Activated CD4-positive, alpha-beta T cell treated with anti-CD3 and anti-CD28 coated beads for 36 hours (primary cell): ENCODE measurements at regions not wholly inside any gene's neighbourhood (a gene's known extent, or its start where the extent isn't known, plus 50 kb on each side); places are given as distances from the start of the nearest gene placed in this dataset.
"Not testable (repeated sequence)": the region's sequence is repeated elsewhere in the genome, so short reads cannot be mapped to it uniquely, and the experiment has no call there.

Experiments
- ATAC-seq: fragments of 200-7000 bp; cut with Tn5 transposase; one replicate; pipeline ENCODE4 v1.10.0; 2021; ENCODE audit warnings: mild to moderate bottlenecking, moderate library complexity
- CTCF ChIA-PET: fragments of 350-600 bp; sonication (Branson Sonifier 250); formaldehyde crosslinking; loops from one replicate; lab custom pipeline; 2021; ENCODE audit warnings: antibody characterized with exemption; lab: Charles Lee
- POLR2A ChIA-PET: fragments of 350-600 bp; sonication (Branson Sonifier 250); formaldehyde crosslinking; loops from one replicate; lab custom pipeline; 2021; ENCODE audit warnings: antibody characterized with exemption, inconsistent platforms; lab: Charles Lee
- DNase-seq: peaks from one replicate; pipeline ENCODE4 v3.0.0-alpha.2; 2020
- H3K27ac Mint-ChIP-seq: one replicate; pipeline ENCODE4 v1.8.0; 2021; ENCODE audit warnings: mixed read lengths
- H3K27me3 Mint-ChIP-seq: one replicate; pipeline ENCODE4 v1.8.0; 2021; ENCODE audit warnings: mixed read lengths
- H3K36me3 Mint-ChIP-seq: one replicate; pipeline ENCODE4 v1.8.0; 2021; ENCODE audit warnings: low read depth, mixed read lengths
- H3K4me1 Mint-ChIP-seq: one replicate; pipeline ENCODE4 v1.8.0; 2021; ENCODE audit warnings: mixed read lengths
- H3K4me3 Mint-ChIP-seq: one replicate; pipeline ENCODE4 v1.8.0; 2021; ENCODE audit warnings: mild to moderate bottlenecking, moderate library complexity, mixed read lengths
- H3K9me3 Mint-ChIP-seq: one replicate; pipeline ENCODE4 v1.8.0; 2021; ENCODE audit warnings: low read depth, mixed read lengths
- intact Hi-C, 2 experiments: fragments of 100-400 bp; cut with DNase I in 1 of 2; cut with micrococcal nuclease in 1 of 2; formaldehyde crosslinking; loops; one replicate each; pipeline versions ENCODE4 v1.14.2 to v1.15.1; 2022 to 2024; cut with DNase I, micrococcal nuclease

DNA sequence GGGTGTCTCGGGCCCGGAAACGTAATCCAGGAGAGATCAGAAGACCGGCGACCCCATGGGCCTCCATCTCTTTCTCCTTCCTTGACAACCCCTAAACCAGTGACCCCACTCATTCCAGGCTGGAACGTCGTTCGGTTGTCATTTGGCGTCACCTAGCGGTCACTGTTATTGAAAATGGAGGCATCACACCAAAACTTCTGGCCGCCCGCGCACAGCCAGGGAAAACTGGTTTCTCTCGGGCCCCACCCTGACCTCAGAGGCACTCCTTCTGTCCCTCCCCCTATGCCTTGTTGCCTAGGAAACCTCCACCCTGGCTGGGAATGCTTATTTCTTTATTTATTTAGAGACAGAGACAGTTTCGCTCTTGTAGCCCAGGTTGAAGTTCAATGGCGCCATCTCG lies 2327.3 kb upstream of the TPTE start:
- intact Hi-C loops, CTCF ChIA-PET, POLR2A ChIA-PET, DNase-seq, H3K27me3 Mint-ChIP-seq, H3K4me3 Mint-ChIP-seq, H3K27ac Mint-ChIP-seq, H3K36me3 Mint-ChIP-seq, H3K4me1 Mint-ChIP-seq, H3K9me3 Mint-ChIP-seq: not testable (repeated sequence)
- ATAC-seq: peak; percentile 68

DNA sequence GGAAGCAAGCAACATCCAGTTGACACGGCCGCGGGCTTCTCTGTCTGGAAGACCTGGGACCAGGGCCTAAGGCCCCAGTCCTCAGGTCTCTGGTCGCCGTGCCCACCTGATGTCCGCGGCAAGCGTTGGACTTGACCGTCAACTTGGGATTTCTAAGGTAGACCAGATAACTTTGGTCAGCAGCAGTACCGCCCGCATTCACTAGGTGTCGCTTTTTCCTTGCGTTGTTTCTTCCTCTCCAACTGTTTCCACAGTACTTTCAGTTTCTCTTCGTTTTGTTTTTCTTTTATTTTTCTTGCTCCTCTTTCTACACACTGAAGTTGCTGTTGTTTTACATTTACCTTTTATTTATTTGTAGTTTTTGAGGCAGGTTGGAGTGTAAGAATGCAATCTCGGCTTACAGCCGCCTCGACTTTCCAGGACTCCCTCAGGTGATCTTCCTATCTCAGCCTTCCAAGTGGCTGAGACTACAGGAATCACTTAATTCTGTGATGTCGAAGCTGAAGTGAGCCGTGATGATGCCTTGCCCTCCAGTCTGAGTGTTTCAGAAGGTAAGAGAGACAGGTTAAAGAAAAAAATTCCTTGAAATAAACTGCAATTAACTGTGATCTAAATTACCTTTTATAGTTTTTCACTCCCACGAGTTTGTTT lies 2323.9 kb upstream of the TPTE start:
- DNase-seq, H3K4me3 Mint-ChIP-seq, POLR2A ChIA-PET, H3K27ac Mint-ChIP-seq, CTCF ChIA-PET, H3K36me3 Mint-ChIP-seq, H3K27me3 Mint-ChIP-seq, H3K4me1 Mint-ChIP-seq, H3K9me3 Mint-ChIP-seq, intact Hi-C loops: not testable (repeated sequence)
- peak; percentile 47 for ATAC-seq

DNA sequence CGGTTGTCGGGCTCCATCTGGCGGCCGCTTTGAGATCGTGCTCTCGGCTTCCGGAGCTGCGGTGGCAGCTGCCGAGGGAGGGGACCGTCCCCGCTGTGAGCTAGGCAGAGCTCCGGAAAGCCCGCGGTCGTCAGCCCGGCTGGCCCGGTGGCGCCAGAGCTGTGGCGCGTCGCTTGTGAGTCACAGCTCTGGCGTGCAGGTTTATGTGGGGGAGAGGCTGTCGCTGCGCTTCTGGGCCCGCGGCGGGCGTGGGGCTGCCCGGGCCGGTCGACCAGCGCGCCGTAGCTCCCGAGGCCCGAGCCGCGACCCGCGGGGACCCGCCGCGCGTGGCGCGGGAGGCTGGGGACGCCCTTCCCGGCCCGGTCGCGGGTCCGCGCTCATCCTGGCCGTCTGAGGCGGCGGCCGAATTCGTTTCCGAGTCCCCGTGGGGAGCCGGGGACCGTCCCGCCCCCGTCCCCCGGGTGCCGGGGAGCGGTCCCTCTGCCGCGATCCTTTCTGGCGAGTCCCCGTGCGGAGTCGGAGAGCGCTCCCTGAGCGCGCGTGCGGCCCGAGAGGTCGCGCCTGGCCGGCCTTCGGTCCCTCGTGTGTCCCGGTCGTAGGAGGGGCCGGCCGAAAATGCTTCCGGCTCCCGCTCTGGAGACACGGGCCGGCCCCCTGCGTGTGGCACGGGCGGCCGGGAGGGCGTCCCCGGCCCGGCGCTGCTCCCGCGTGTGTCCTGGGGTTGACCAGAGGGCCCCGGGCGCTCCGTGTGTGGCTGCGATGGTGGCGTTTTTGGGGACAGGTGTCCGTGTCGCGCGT lies 2316.1 kb upstream of the TPTE start:
- ATAC-seq, H3K4me3 Mint-ChIP-seq, POLR2A ChIA-PET, H3K27me3 Mint-ChIP-seq, H3K4me1 Mint-ChIP-seq, intact Hi-C loops, H3K36me3 Mint-ChIP-seq, CTCF ChIA-PET, H3K27ac Mint-ChIP-seq, DNase-seq, H3K9me3 Mint-ChIP-seq: not testable (repeated sequence)

DNA sequence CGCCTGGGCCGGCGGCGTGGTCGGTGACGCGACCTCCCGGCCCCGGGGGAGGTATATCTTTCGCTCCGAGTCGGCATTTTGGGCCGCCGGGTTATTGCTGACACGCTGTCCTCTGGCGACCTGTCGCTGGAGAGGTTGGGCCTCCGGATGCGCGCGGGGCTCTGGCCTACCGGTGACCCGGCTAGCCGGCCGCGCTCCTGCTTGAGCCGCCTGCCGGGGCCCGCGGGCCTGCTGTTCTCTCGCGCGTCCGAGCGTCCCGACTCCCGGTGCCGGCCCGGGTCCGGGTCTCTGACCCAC lies 2315.5 kb upstream of the TPTE start:
- ATAC-seq, H3K4me3 Mint-ChIP-seq, CTCF ChIA-PET, H3K4me1 Mint-ChIP-seq, H3K9me3 Mint-ChIP-seq, H3K36me3 Mint-ChIP-seq, intact Hi-C loops, DNase-seq, H3K27me3 Mint-ChIP-seq, POLR2A ChIA-PET, H3K27ac Mint-ChIP-seq: not testable (repeated sequence)

DNA sequence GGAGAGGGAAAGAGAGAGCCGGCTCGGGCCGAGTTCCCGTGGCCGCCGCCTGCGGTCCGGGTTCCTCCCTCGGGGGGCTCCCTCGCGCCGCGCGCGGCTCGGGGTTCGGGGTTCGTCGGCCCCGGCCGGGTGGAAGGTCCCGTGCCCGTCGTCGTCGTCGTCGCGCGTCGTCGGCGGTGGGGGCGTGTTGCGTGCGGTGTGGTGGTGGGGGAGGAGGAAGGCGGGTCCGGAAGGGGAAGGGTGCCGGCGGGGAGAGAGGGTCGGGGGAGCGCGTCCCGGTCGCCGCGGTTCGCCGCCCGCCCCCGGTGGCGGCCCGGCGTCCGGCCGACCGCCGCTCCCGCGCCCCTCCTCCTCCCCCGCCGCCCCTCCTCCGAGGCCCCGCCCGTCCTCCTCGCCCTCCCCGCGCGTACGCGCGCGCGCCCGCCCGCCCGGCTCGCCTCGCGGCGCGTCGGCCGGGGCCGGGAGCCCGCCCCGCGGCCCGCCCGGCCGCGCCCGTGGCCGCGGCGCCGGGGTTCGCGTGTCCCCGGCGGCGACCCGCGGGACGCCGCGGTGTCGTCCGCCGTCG lies 2308.3 kb upstream of the TPTE start:
- CTCF ChIA-PET, H3K27ac Mint-ChIP-seq, POLR2A ChIA-PET: not testable (repeated sequence)

DNA sequence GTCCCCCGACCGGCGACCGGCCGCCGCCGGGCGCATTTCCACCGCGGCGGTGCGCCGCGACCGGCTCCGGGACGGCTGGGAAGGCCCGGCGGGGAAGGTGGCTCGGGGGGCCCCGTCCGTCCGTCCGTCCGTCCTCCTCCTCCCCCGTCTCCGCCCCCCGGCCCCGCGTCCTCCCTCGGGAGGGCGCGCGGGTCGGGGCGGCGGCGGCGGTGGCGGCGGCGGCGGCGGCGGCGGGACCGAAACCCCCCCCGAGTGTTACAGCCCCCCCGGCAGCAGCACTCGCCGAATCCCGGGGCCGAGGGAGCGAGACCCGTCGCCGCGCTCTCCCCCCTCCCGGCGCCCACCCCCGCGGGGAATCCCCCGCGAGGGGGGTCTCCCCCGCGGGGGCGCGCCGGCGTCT lies 2306.8 kb upstream of the TPTE start:
- ATAC-seq, H3K27ac Mint-ChIP-seq, H3K4me1 Mint-ChIP-seq, H3K4me3 Mint-ChIP-seq, H3K36me3 Mint-ChIP-seq, CTCF ChIA-PET, DNase-seq, POLR2A ChIA-PET, H3K27me3 Mint-ChIP-seq, H3K9me3 Mint-ChIP-seq, intact Hi-C loops: not testable (repeated sequence)

More for the DNA sequence above, 2308.3 kb upstream of the TPTE start:
- peak; percentile 14 for DNase-seq
- H3K4me1 Mint-ChIP-seq, H3K27me3 Mint-ChIP-seq, H3K9me3 Mint-ChIP-seq, ATAC-seq, H3K36me3 Mint-ChIP-seq, H3K4me3 Mint-ChIP-seq, intact Hi-C loops: not testable (repeated sequence)

DNA sequence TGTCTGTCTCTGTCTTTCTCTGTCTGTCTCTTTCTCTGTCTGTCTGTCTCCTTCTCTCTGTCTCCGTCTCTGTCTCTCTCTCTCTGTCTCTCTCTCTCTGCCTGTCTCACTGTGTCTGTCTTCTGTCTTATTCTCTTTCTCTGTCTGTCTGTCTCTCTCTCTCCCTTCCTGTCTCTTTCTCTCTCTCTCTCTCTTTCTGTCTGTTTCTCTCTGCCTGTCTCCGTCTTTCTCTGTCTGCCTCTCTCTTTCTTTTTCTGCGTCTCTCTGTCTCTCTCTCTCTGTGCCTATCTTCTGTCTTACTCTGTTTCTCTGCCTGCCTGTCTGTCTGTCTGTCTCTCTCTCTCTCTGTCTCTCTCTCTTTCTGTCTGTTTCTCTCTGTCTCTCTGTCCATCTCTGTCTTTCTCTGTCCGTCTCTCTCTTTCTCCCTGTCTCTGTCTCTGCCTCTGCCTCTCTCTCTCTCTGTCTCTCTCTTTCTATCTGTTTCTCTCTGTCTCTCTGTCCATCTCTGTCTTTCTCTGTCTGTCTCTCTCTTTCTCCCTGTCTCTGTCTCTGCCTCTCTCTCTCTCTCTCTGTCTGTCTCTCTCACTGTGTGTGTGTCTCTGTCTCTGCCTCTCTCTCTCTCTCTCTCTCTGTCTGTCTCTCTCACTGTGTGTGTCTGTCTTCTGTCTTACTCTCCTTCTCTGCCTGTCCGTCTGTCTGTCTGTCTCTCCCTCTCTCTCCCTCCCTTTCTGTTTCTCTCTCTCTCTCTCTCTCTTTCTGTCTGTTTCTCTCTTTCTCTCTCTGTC lies 2291.8 kb upstream of the TPTE start:
- H3K27me3 Mint-ChIP-seq, ATAC-seq, CTCF ChIA-PET, H3K27ac Mint-ChIP-seq, H3K9me3 Mint-ChIP-seq, H3K4me1 Mint-ChIP-seq, H3K4me3 Mint-ChIP-seq, intact Hi-C loops, H3K36me3 Mint-ChIP-seq, DNase-seq, POLR2A ChIA-PET: not testable (repeated sequence)

DNA sequence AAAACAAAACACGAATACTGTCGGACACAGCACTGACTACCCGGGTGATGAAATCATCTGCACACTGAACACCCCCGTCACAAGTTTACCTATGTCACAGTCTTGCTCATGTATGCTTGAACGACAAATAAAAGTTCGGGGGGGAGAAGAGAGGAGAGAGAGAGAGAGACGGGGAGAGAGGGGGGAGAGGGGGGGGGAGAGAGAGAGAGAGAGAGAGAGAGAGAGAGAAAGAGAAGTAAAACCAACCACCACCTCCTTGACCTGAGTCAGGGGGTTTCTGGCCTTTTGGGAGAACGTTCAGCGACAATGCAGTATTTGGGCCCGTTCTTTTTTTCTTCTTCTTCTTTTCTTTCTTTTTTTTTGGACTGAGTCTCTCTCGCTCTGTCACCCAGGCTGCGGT lies 2290.1 kb upstream of the TPTE start:
- H3K4me1 Mint-ChIP-seq, DNase-seq, H3K9me3 Mint-ChIP-seq, intact Hi-C loops, H3K27me3 Mint-ChIP-seq, CTCF ChIA-PET, H3K27ac Mint-ChIP-seq, H3K4me3 Mint-ChIP-seq, POLR2A ChIA-PET, H3K36me3 Mint-ChIP-seq, ATAC-seq: not testable (repeated sequence)

DNA sequence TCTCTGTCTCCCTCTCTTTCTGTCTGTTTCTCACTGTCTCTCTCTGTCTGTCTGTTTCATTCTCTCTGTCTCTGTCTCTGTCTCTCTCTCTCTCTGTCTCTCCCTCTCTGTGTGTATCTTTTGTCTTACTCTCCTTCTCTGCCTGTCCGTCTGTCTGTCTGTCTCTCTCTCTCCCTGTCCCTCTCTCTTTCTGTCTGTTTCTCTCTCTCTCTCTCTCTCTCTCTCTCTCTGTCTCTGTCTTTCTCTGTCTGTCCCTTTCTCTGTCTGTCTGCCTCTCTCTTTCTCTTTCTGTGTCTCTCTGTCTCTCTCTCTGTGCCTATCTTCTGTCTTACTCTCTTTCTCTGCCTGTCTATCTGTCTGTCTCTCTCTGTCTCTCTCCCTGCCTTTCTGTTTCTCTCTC lies 2288.4 kb upstream of the TPTE start:
- H3K27ac Mint-ChIP-seq, CTCF ChIA-PET, DNase-seq, H3K36me3 Mint-ChIP-seq, H3K27me3 Mint-ChIP-seq, POLR2A ChIA-PET, intact Hi-C loops, H3K4me3 Mint-ChIP-seq, H3K9me3 Mint-ChIP-seq, ATAC-seq, H3K4me1 Mint-ChIP-seq: not testable (repeated sequence)

DNA sequence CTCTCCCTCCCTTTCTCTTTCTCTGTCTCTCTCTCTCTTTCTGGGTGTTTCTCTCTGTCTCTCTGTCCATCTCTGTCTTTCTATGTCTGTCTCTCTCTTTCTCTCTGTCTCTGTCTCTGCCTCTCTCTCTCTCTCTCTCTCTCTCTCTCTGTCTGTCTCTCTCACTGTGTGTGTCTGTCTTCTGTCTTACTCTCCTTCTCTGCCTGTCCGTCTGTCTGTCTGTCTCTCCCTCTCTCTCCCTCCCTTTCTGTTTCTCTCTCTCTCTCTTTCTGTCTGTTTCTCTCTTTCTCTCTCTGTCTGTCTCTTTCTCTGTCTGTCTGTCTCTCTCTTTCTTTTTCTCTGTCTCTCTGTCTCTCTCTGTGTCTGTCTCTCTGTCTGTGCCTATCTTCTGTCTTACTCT lies 2287.3 kb upstream of the TPTE start:
- H3K27ac Mint-ChIP-seq, CTCF ChIA-PET, ATAC-seq, H3K27me3 Mint-ChIP-seq, intact Hi-C loops, H3K4me1 Mint-ChIP-seq, DNase-seq, POLR2A ChIA-PET, H3K36me3 Mint-ChIP-seq, H3K9me3 Mint-ChIP-seq, H3K4me3 Mint-ChIP-seq: not testable (repeated sequence)

DNA sequence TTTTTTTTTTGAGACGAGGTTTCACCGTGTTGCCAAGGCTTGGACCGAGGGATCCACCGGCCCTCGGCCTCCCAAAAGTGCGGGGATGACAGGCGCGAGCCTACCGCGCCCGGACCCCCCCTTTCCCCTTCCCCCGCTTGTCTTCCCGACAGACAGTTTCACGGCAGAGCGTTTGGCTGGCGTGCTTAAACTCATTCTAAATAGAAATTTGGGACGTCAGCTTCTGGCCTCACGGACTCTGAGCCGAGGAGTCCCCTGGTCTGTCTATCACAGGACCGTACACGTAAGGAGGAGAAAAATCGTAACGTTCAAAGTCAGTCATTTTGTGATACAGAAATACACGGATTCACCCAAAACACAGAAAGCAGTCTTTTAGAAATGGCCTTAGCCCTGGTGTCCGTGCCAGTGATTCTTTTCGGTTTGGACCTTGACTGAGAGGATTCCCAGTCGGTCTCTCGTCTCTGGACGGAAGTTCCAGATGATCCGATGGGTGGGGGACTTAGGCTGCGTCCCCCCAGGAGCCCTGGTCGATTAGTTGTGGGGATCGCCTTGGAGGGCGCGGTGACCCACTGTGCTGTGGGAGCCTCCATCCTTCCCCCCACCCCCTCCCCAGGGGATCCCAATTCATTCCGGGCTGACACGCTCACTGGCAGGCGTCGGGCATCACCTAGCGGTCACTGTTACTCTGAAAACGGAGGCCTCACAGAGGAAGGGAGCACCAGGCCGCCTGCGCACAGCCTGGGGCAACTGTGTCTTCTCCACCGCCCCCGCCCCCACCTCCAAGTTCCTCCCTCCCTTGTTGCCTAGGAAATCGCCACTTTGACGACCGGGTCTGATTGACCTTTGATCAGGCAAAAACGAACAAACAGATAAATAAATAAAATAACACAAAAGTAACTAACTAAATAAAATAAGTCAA lies 2276.4 kb upstream of the TPTE start:
- CTCF ChIA-PET, intact Hi-C loops, H3K9me3 Mint-ChIP-seq, POLR2A ChIA-PET, H3K4me1 Mint-ChIP-seq, H3K4me3 Mint-ChIP-seq, DNase-seq, H3K36me3 Mint-ChIP-seq, H3K27me3 Mint-ChIP-seq, H3K27ac Mint-ChIP-seq: not testable (repeated sequence)
- peak; percentile 47 for ATAC-seq
